Tibial artery (tissue), 4 donors: ENCODE measurements at regions not wholly inside any gene's neighbourhood (a gene's known extent, or its start where the extent isn't known, plus 50 kb on each side); places are given as distances from the start of the nearest gene placed in this dataset.

Experiments used
- DNase-seq, 2 donors: peaks; one replicate each; pipeline ENCODE4 v3.0.0-alpha.2; 2019
- H3K27ac ChIP-seq, 2 donors: fragments of 200-600 bp; sonication (generic) in 1 of 2; 1 replicate in 1 of 2; 2 replicates in 1 of 2; pipeline ENCODE4 v1.5.1; 2018 to 2019; ENCODE audit warnings: mild to moderate bottlenecking in 1 of 2
- H3K27me3 ChIP-seq, 2 donors: fragments of 200-600 bp; sonication (generic) in 1 of 2; one replicate each; pipeline versions ENCODE4 v1.5.1 to v1.6.0; 2016 to 2019
- H3K36me3 ChIP-seq, 3 donors: fragments of 200-600 bp; sonication (generic) in 2 of 3; one replicate each; pipeline ENCODE4 v1.5.1; 2016 to 2019; ENCODE audit warnings: mild to moderate bottlenecking in 2 of 3
- H3K4me1 ChIP-seq, 4 donors: fragments of 200-600 bp; sonication (generic) in 2 of 4; 1 replicate in 3 of 4; 2 replicates in 1 of 4; pipeline ENCODE4 v1.5.1; 2016 to 2019
- H3K4me3 ChIP-seq, 2 donors: fragments of 200-600 bp; sonication (generic) in 1 of 2; 1 replicate in 1 of 2; 2 replicates in 1 of 2; pipeline ENCODE4 v1.5.1; 2018 to 2019; ENCODE audit warnings: mild to moderate bottlenecking in 2 of 2
- H3K9me3 ChIP-seq, 3 donors: fragments of 200-600 bp; sonication (generic) in 1 of 3; one replicate each; pipeline ENCODE4 v1.5.1; 2016 to 2019
- intact Hi-C: fragments of 100-400 bp; cut with DNase I; formaldehyde crosslinking; loops from one replicate; pipeline ENCODE4 v1.15.0; 2023; ENCODE audit warnings: low total_unique reads
- TF ChIP-seq, protein P1 (sequence below), 2 experiments: fragments of 200-600 bp in 1 of 2; fragments of 450-650 bp in 1 of 2; IDR thresholded peaks; one replicate each; pipeline ENCODE4 v1.5.1; 2017 to 2019; ENCODE audit warnings: antibody characterized with exemption in 2 of 2, mild to moderate bottlenecking in 1 of 2, moderate library complexity in 1 of 2

DNA sequence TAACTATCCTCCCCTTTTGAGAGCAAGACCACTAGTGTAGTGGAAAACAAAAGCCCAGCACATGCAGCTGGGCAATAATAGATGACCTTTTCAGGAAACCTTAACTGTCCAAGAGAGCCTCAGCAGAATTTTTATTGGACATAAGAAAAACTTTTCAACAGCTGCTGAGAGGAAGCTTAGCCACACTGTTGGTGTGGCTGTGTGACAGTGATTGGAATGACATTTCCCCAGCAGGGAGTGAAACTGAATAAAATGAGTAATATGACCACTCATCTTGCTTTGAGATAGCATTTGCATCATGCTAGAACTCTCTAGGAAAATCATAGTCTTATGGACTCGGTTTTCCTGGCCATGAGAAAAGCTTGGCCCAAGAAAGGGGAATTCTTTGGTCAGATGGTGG lies 687.8 kb downstream of the SLCO4C1 start:
- Histone ChIP-seq H3K27me3 (no peaks in the 10 kb centered on the region), H3K36me3 (no peaks in the 10 kb centered on the region), H3K4me1 (no peaks in the 10 kb centered on the region), H3K4me3 (no peak overlapping the region), H3K27ac (no peak overlapping the region), H3K9me3 (no peaks in the 10 kb centered on the region)
- DNase-seq: no peak
- TF ChIP-seq, protein P1, sequence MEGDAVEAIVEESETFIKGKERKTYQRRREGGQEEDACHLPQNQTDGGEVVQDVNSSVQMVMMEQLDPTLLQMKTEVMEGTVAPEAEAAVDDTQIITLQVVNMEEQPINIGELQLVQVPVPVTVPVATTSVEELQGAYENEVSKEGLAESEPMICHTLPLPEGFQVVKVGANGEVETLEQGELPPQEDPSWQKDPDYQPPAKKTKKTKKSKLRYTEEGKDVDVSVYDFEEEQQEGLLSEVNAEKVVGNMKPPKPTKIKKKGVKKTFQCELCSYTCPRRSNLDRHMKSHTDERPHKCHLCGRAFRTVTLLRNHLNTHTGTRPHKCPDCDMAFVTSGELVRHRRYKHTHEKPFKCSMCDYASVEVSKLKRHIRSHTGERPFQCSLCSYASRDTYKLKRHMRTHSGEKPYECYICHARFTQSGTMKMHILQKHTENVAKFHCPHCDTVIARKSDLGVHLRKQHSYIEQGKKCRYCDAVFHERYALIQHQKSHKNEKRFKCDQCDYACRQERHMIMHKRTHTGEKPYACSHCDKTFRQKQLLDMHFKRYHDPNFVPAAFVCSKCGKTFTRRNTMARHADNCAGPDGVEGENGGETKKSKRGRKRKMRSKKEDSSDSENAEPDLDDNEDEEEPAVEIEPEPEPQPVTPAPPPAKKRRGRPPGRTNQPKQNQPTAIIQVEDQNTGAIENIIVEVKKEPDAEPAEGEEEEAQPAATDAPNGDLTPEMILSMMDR (IDR thresholded peaks at IDR 0.05): no peak
- intact Hi-C loops: no loop called here

DNA sequence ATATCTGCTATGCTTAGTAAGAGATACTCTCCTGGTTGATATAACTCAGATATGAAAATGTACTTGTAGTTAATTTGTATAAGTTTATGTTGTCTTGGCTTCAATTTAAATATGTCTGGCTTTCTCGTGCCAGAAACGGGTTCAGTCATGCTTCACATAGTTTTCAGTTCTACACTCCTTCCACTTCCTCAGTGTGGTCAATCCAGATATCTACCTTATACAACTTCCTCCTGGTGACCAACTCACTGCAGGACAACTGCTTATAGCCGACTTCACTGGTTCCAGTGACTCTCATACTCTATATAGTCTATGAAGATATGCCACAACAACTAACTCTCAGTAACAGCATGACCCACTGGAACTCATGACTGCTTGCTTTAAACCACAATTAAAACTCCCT lies 690.4 kb downstream of the SLCO4C1 start:
- intact Hi-C loops: no loop called here
- no peak for DNase-seq
- H3K27ac ChIP-seq: no peak overlapping the region
- H3K27me3 ChIP-seq: no peaks in the 10 kb centered on the region
- TF ChIP-seq, protein P1 (IDR thresholded peaks at IDR 0.05): no peak
- H3K4me3 ChIP-seq: no peak overlapping the region
- H3K9me3 ChIP-seq: no peaks in the 10 kb centered on the region
- H3K36me3 ChIP-seq: no peaks in the 10 kb centered on the region
- no peaks in the 10 kb centered on the region for H3K4me1 ChIP-seq

DNA sequence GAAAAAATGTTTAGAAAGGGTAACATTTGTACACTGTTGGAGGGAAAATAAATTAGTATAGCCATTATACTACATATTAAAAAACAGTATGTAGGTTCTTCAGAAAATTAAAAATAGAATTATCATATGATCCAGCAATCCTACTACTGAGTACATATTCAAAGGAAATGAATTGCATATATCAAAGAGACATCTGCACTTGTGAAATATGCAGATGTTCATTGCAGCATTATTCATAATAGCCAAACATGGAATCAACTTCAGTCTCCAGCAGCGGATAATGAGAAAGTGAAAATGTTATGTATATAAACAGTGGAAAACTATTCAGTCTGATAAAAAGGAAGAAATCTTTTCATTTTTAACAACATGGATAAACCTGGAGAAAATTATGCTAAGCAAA lies 695.5 kb downstream of the SLCO4C1 start:
- Histone ChIP-seq H3K4me1 (no peaks in the 10 kb centered on the region), H3K36me3 (no peaks in the 10 kb centered on the region), H3K9me3 (no peaks in the 10 kb centered on the region), H3K4me3 (no peak overlapping the region), H3K27ac (no peak overlapping the region), H3K27me3 (no peaks in the 10 kb centered on the region)
- TF ChIP-seq, protein P1 (IDR thresholded peaks at IDR 0.05): no peak
- intact Hi-C loops: no loop called here
- no peak for DNase-seq

DNA sequence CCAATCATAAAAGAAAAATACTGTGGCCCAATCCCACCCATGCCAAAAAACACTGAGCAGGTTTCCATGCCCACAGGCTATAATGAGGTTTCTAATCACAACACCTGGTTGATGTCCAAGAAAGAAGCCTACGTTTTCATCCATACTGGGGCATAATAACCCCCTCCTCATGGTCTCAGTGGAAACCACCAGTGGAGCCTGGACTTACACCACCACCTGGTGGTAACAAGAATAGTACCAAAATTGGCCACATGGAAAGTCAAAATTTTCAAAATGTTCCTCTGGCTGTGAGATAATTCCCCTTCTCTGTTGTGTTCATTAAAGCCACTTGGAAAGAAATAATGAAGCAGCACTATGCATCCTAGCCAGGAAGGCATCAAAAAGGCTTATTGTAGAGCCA lies 687.3 kb upstream of the ST8SIA4 start:
- Histone ChIP-seq H3K27me3 (no peaks in the 10 kb centered on the region), H3K27ac (no peak overlapping the region), H3K4me1 (no peaks in the 10 kb centered on the region), H3K9me3 (peaks cover 0 to 5% (median 0%) of the 10 kb centered on the region in 3 donors), H3K4me3 (no peak overlapping the region), H3K36me3 (no peaks in the 10 kb centered on the region)
- TF ChIP-seq, protein P1 (IDR thresholded peaks at IDR 0.05): peak; percentile 11 to 16
- DNase-seq: no peak
- intact Hi-C loops: no loop called here

DNA sequence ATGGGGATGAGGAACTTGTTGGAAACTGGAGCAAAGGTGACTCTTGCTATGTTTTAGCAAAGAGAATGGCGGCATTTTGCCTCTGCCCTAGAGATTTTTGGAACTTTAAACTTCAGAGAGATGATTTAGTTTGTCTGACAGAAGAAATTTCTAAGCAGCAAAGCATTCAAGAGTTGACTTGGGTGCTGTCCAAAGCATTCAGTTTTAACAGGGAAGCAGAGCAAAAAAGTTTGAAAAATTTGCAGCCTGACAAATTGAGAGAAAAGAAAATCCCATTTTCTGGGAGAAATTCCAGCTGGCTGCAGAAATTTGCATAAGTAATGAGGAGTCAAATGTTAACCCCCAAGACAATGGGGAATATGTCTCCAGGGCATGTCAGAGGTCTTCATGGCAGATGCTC lies 682.3 kb upstream of the ST8SIA4 start:
- Histone ChIP-seq H3K27me3 (no peaks in the 10 kb centered on the region), H3K4me3 (no peak overlapping the region), H3K9me3 (no peaks in the 10 kb centered on the region), H3K36me3 (no peaks in the 10 kb centered on the region), H3K4me1 (no peaks in the 10 kb centered on the region), H3K27ac (no peak overlapping the region)
- intact Hi-C loops: no loop called here
- DNase-seq: no peak
- TF ChIP-seq, protein P1 (IDR thresholded peaks at IDR 0.05): no peak

DNA sequence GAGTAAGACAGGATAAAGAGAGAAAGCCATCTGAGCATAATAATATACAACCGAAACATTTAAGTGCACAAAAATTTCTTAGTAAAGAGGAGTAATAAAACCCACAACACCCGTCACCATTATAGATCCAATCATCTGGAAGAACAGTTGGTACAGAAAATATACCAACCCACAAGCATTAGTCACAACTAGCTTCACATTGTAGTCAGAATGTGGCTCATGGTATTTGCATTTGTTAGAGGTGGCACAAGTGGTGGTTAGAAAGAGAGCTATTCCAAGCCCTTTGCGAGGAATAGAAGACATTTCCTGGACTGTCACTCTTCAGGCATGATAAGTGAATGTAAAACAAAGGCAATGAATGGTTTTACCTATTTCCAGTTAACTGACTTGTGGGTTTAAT lies 677.5 kb upstream of the ST8SIA4 start:
- Histone ChIP-seq H3K4me3 (no peak overlapping the region), H3K9me3 (no peaks in the 10 kb centered on the region), H3K4me1 (no peaks in the 10 kb centered on the region), H3K27ac (no peak overlapping the region), H3K27me3 (no peaks in the 10 kb centered on the region), H3K36me3 (no peaks in the 10 kb centered on the region)
- TF ChIP-seq, protein P1 (IDR thresholded peaks at IDR 0.05): no peak
- no peak for DNase-seq
- intact Hi-C loops: no loop called here
